Liver (tissue), 3 donors: ENCODE measurements at regions not wholly inside any gene's neighbourhood (a gene's known extent, or its start where the extent isn't known, plus 50 kb on each side); places are given as distances from the start of the nearest gene placed in this dataset.

Experiments used
- EGR1 ChIP-seq, 2 donors: IDR thresholded peaks; 2 replicates each; pipeline ENCODE4 v1.6.1; 2016 to 2018; ENCODE audit warnings: antibody characterized with exemption in 2 of 2, low read depth in 2 of 2
- FOXA1 ChIP-seq: IDR thresholded peaks from 2 replicates; pipeline ENCODE4 v1.6.1; 2016; ENCODE audit warnings: antibody characterized with exemption
- GABPA ChIP-seq, 2 donors: IDR thresholded peaks in 1 of 2; conservative IDR thresholded peaks in 1 of 2; 2 replicates each; pipeline ENCODE4 v1.6.1; 2016; ENCODE audit warnings: antibody characterized with exemption in 2 of 2, mild to moderate bottlenecking in 1 of 2, moderate library complexity in 1 of 2
- HNF4A ChIP-seq, 2 donors: conservative IDR thresholded peaks; 2 replicates each; pipeline ENCODE4 v1.6.1; 2016; ENCODE audit warnings: antibody characterized with exemption in 2 of 2, mild to moderate bottlenecking in 2 of 2
- JUND ChIP-seq, 2 donors: IDR thresholded peaks; 2 replicates each; pipeline ENCODE4 v1.6.1; 2016; ENCODE audit warnings: antibody characterized with exemption in 2 of 2
- RAD21 ChIP-seq, 2 donors: IDR thresholded peaks; 2 replicates each; pipeline ENCODE4 v1.6.1; 2016; ENCODE audit warnings: antibody characterized with exemption in 2 of 2, mild to moderate bottlenecking in 2 of 2
- REST ChIP-seq: IDR thresholded peaks from 2 replicates; pipeline ENCODE4 v1.6.1; 2016; ENCODE audit warnings: antibody characterized with exemption, mild to moderate bottlenecking
- RXRA ChIP-seq, 2 donors: IDR thresholded peaks; 2 replicates each; pipeline ENCODE4 v1.6.1; 2017 to 2018; ENCODE audit warnings: antibody characterized with exemption in 2 of 2, mild to moderate bottlenecking in 1 of 2
- TAF1 ChIP-seq: conservative IDR thresholded peaks from 2 replicates; pipeline ENCODE4 v1.6.1; 2016; ENCODE audit warnings: antibody characterized with exemption, mild to moderate bottlenecking
- YY1 ChIP-seq: IDR thresholded peaks from 2 replicates; pipeline ENCODE4 v1.6.1; 2016; ENCODE audit warnings: antibody characterized with exemption, mild to moderate bottlenecking
- TF ChIP-seq, protein P1 (sequence below): fragments of 150-350 bp; IDR thresholded peaks from 2 replicates; pipeline ENCODE4 v1.5.1; 2017; ENCODE audit warnings: improper control_type of control experiment, low read depth, low read length; ENCODE audit not compliant: missing input control
- TF ChIP-seq, protein P2 (sequence below): IDR thresholded peaks from 2 replicates; pipeline ENCODE4 v1.6.1; 2016; ENCODE audit warnings: antibody characterized with exemption
- donor health status: healthy.
- donor health status: healthy.

DNA sequence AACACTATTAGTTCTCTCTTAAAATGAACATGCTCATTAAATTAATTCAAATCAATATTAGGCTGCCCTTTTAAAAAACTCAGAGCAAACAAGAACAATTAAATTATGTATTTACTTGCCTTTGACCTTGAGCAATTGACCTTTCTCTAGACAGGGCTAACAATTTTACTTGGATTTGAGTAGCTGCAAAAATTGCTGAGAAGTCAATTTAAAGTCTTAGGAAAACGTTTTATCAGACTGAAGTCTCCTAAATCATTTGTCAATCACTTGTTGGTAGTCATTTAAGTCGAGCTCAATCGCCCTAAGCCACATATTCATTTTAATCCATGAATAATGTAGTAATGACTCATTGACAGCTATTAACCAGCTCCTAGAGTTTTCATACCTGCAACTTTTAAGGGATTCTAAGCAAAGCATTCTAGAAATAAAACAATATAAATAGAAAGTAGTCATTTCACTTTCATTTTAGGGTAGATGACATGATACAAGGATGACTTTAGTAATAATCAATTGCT is 84.9 kb upstream of the SEC61G start:
- TF ChIP-seq RXRA (IDR thresholded peaks at IDR 0.05) (no peak), TAF1 (no peak), YY1 (no peak), EGR1 (IDR thresholded peaks at IDR 0.05; ENCODE audit: low read depth in 2 of 2) (no peak), GABPA (IDR thresholded peaks at IDR 0.05 in 1 of 2, conservative IDR thresholded peaks at IDR 0.05 in 1 of 2) (no peak), JUND (IDR thresholded peaks at IDR 0.05) (no peak), REST (no peak), RAD21 (IDR thresholded peaks at IDR 0.05) (no peak), HNF4A (conservative IDR thresholded peaks at IDR 0.05) (no peak), FOXA1 (no peak)
- TF ChIP-seq, protein P1, sequence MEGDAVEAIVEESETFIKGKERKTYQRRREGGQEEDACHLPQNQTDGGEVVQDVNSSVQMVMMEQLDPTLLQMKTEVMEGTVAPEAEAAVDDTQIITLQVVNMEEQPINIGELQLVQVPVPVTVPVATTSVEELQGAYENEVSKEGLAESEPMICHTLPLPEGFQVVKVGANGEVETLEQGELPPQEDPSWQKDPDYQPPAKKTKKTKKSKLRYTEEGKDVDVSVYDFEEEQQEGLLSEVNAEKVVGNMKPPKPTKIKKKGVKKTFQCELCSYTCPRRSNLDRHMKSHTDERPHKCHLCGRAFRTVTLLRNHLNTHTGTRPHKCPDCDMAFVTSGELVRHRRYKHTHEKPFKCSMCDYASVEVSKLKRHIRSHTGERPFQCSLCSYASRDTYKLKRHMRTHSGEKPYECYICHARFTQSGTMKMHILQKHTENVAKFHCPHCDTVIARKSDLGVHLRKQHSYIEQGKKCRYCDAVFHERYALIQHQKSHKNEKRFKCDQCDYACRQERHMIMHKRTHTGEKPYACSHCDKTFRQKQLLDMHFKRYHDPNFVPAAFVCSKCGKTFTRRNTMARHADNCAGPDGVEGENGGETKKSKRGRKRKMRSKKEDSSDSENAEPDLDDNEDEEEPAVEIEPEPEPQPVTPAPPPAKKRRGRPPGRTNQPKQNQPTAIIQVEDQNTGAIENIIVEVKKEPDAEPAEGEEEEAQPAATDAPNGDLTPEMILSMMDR = no peak
- TF ChIP-seq, protein P2, sequence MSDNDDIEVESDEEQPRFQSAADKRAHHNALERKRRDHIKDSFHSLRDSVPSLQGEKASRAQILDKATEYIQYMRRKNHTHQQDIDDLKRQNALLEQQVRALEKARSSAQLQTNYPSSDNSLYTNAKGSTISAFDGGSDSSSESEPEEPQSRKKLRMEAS = no peak
